ENCODE measurements at regions not wholly inside any gene's neighbourhood (a gene's known extent, or its start where the extent isn't known, plus 50 kb on each side); places are given as distances from the start of the nearest gene placed in this dataset.
A peak's percentile ranks its signal among the peaks of the same experiment; 100 is the strongest.

DNA sequence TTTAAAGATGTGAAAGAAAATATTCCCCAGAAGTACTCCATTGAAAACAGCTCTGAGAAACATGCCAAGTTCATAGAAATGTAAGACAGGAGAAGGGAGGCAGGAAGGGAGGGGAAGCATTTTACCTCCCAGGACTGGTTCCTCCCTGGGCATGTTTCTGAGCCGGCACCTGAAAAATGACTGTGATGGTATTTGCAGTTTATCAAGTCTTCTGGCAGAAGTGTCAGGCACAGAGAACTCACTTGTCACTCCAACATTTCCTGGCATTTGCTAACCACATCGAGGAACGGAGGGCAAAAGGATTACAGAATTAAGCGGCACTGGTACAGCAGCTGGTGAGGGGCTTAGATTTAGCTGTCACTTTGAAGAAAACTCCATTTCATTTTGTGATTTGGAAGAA is 1054.0 kb downstream of the TUSC7 start:
- H3K36me3 Mint-ChIP-seq (ENCODE audit: low read depth): no peaks in the 10 kb centered on the region
- H3K4me3 Mint-ChIP-seq: no peak overlapping the region
- H3K27me3 Mint-ChIP-seq (ENCODE audit: insufficient read depth): peaks cover 2% of the 10 kb centered on the region; the same call in 1 of the 2 replicates
- TF ChIP-seq, protein P1, sequence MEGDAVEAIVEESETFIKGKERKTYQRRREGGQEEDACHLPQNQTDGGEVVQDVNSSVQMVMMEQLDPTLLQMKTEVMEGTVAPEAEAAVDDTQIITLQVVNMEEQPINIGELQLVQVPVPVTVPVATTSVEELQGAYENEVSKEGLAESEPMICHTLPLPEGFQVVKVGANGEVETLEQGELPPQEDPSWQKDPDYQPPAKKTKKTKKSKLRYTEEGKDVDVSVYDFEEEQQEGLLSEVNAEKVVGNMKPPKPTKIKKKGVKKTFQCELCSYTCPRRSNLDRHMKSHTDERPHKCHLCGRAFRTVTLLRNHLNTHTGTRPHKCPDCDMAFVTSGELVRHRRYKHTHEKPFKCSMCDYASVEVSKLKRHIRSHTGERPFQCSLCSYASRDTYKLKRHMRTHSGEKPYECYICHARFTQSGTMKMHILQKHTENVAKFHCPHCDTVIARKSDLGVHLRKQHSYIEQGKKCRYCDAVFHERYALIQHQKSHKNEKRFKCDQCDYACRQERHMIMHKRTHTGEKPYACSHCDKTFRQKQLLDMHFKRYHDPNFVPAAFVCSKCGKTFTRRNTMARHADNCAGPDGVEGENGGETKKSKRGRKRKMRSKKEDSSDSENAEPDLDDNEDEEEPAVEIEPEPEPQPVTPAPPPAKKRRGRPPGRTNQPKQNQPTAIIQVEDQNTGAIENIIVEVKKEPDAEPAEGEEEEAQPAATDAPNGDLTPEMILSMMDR (IDR thresholded peaks at IDR 0.05): no peak
- no peak for DNase-seq
- peaks cover 3% of the 10 kb centered on the region for H3K9me3 Mint-ChIP-seq
- H3K4me1 Mint-ChIP-seq (ENCODE audit: low read depth): no peaks in the 10 kb centered on the region
- H3K27ac Mint-ChIP-seq: no peak overlapping the region

DNA sequence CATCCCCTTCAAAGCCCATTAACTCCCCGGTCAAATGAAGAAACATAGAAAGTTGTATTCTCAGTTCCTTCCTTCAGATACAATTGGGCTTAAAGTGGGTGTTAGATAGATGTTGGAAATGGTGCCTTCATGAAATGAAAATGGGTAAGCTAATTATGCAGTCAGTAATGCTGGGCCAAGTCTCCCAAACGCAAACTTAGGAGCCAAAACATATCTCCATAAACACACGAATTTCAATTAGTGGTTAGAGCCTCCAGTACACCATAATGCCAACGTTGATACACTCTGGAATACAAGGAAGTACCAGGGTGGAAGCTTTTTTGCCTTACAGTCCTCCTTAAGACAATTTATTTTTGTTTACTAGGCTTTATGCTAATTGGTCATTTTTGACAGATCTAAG is 1059.0 kb downstream of the TUSC7 start:
- H3K27ac Mint-ChIP-seq: no peak overlapping the region
- peaks cover 2% of the 10 kb centered on the region; the same call in 1 of the 2 replicates for H3K27me3 Mint-ChIP-seq (ENCODE audit: insufficient read depth)
- H3K4me1 Mint-ChIP-seq (ENCODE audit: low read depth): no peaks in the 10 kb centered on the region
- no peak for DNase-seq
- peaks cover 3% of the 10 kb centered on the region for H3K9me3 Mint-ChIP-seq
- TF ChIP-seq, protein P1 (IDR thresholded peaks at IDR 0.05): no peak
- no peaks in the 10 kb centered on the region for H3K36me3 Mint-ChIP-seq (ENCODE audit: low read depth)
- no peak overlapping the region for H3K4me3 Mint-ChIP-seq

DNA sequence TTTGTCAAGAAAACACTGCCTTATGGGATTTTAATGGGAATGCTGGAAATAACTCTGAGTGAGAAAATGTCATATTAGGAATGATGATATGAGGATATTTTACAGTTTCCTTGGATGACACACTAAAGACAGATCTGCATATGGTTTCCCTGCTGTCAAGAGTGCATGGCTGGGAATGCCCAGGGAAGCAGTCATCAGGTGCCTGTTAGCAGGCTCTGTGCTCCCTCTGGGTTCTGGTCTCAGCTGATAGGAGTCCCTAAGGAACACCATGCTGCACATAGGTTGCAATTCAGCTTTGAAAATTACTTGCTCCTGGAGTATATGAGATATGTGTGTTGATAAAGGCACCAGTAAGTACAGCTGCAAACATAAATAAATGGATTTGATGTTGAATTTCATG is 1064.6 kb downstream of the TUSC7 start:
- Mint-ChIP-seq H3K4me1 (ENCODE audit: low read depth) (no peaks in the 10 kb centered on the region), H3K4me3 (no peak overlapping the region), H3K27ac (no peak overlapping the region), H3K9me3 (peaks cover 10% of the 10 kb centered on the region; the same call in 1 of the 2 replicates), H3K36me3 (ENCODE audit: low read depth) (no peaks in the 10 kb centered on the region), H3K27me3 (ENCODE audit: insufficient read depth) (no peaks in the 10 kb centered on the region)
- TF ChIP-seq, protein P1 (IDR thresholded peaks at IDR 0.05): no peak
- no peak for DNase-seq

DNA sequence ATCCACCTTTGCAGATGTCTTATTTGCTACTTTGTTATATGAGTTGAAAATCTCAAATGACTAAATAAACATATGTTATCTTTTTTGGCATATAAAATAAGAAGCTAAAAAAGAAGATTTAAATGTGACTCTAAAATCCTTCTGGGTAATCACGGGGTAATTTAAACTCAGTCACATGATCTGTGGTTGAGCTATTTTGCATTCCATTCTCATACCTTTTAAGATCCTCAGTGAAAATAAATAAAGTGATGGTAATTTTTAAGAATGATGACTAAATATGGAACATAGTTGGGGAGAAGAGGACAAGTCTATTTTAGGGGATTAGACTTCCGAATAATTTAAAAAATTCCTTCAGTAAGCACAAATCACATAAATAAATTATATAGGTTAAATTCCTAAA is 1076.8 kb downstream of the TUSC7 start:
- H3K4me1 Mint-ChIP-seq (ENCODE audit: low read depth): no peaks in the 10 kb centered on the region
- peaks cover 4% of the 10 kb centered on the region; the same call in 1 of the 2 replicates for H3K9me3 Mint-ChIP-seq
- TF ChIP-seq, protein P1 (IDR thresholded peaks at IDR 0.05): no peak
- H3K27me3 Mint-ChIP-seq (ENCODE audit: insufficient read depth): no peaks in the 10 kb centered on the region
- no peak for DNase-seq
- H3K27ac Mint-ChIP-seq: no peak overlapping the region
- no peak overlapping the region for H3K4me3 Mint-ChIP-seq
- no peaks in the 10 kb centered on the region for H3K36me3 Mint-ChIP-seq (ENCODE audit: low read depth)

DNA sequence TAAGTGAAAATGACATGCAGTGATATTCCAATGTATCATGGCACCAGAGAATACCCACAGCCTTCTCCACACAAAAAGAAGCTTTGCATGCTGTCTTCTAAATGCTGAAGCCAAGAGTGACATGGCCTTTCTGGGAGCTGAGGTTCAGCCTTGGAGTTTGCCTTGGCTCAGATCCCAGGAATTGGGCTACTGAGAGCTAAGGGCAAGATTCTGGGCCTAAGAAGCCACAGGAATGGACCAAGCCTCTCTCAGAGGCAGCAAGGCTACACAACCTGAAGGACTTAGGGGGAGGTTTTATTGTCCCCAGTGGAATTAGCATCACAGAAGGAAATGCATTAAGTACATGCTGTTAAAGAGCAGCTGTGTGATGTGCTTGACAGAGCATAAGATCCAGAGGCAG is 1078.5 kb downstream of the TUSC7 start:
- Mint-ChIP-seq H3K4me3 (no peak overlapping the region), H3K27ac (no peak overlapping the region)

More for the DNA sequence above, 1078.5 kb downstream of the TUSC7 start:
- TF ChIP-seq, protein P1 (IDR thresholded peaks at IDR 0.05): no peak
- Mint-ChIP-seq H3K27me3 (ENCODE audit: insufficient read depth) (no peaks in the 10 kb centered on the region), H3K36me3 (ENCODE audit: low read depth) (no peaks in the 10 kb centered on the region), H3K4me1 (ENCODE audit: low read depth) (no peaks in the 10 kb centered on the region), H3K9me3 (peaks cover 4% of the 10 kb centered on the region; the same call in 1 of the 2 replicates)
- DNase-seq: peak; percentile 34
